SU-DHL-6 (cell line): ENCODE measurements at regions not wholly inside any gene's neighbourhood (a gene's known extent, or its start where the extent isn't known, plus 50 kb on each side); places are given as distances from the start of the nearest gene placed in this dataset.

Experiments
- CTCF ChIP-seq: fragments of 200-600 bp; sonication (generic); IDR thresholded peaks from one replicate; pipeline ENCODE4 v1.5.1; 2017; ENCODE audit warnings: antibody characterized with exemption, mild to moderate bottlenecking, low read length, moderate library complexity; ENCODE audit not compliant: insufficient read depth, poor library complexity, severe bottlenecking
- EZH2phosphoT487 ChIP-seq: fragments of 200-600 bp; sonication (generic), shearing (Covaris generic); conservative IDR thresholded peaks from 2 replicates; pipeline ENCODE4 v1.6.1; 2018; ENCODE audit warnings: mild to moderate bottlenecking, antibody characterized with exemption, low read length, moderate library complexity, mixed read lengths

GRCh38 chr2:216294305-216294704 is 78.0 kb downstream of the MARCHF4 start:
- no peak for TF ChIP-seq CTCF
- no peak for TF ChIP-seq EZH2phosphoT487
